Lung (tissue), 11 donors: ENCODE measurements at regions not wholly inside any gene's neighbourhood (a gene's known extent, or its start where the extent isn't known, plus 50 kb on each side); places are given as distances from the start of the nearest gene placed in this dataset.

Experiments
- ATAC-seq: fragments of 200-7000 bp; cut with Tn5 transposase; one replicate; pipeline ENCODE4 v1.9.1; 2020; ENCODE audit warnings: moderate number of reproducible peaks; ENCODE audit not compliant: insufficient read depth, low FRiP score
- DNase-seq, 3 donors: peaks; one replicate each; pipeline ENCODE4 v3.0.0-alpha.2; 2013 to 2017
- H3K27ac ChIP-seq, 2 donors: one replicate each; pipeline ENCODE4 v1.5.1; 2013; ENCODE audit warnings: mild to moderate bottlenecking in 2 of 2, moderate library complexity in 2 of 2, control low read depth in 1 of 2, inconsistent platforms in 1 of 2, low read depth in 1 of 2, low read length in 1 of 2
- H3K27me3 ChIP-seq, 3 donors: one replicate each; pipeline ENCODE4 v1.5.1; 2013; ENCODE audit warnings: low read length in 2 of 3; ENCODE audit not compliant: control insufficient read depth in 3 of 3, insufficient read depth in 3 of 3
- H3K36me3 ChIP-seq, 4 donors: one replicate each; pipeline ENCODE4 v1.5.1; 2013; ENCODE audit warnings: low read length in 4 of 4, mild to moderate bottlenecking in 1 of 4, moderate library complexity in 1 of 4; ENCODE audit not compliant: control insufficient read depth in 4 of 4, insufficient read depth in 4 of 4
- H3K4me1 ChIP-seq, 5 donors: one replicate each; pipeline ENCODE4 v1.5.1; 2013; ENCODE audit warnings: low read length in 5 of 5, mild to moderate bottlenecking in 2 of 5, moderate library complexity in 1 of 5; ENCODE audit not compliant: control insufficient read depth in 5 of 5, insufficient read depth in 5 of 5
- H3K4me3 ChIP-seq: one replicate; pipeline ENCODE4 v1.5.1; 2013; ENCODE audit warnings: mild to moderate bottlenecking, control low read depth, moderate library complexity
- H3K9ac ChIP-seq, 2 donors: one replicate each; pipeline ENCODE4 v1.5.1; 2013; ENCODE audit warnings: low read length in 2 of 2, control low read depth in 1 of 2; ENCODE audit not compliant: insufficient read depth in 1 of 2
- H3K9me3 ChIP-seq, 4 donors: one replicate each; pipeline ENCODE4 v1.5.1; 2013; ENCODE audit warnings: low read length in 3 of 4, mild to moderate bottlenecking in 1 of 4, moderate library complexity in 1 of 4; ENCODE audit not compliant: control insufficient read depth in 4 of 4, insufficient read depth in 3 of 4
- WGBS, 2 donors: extraction: QIAGEN DNeasy Blood & Tissue Kit; methylation state at CpG; one replicate each; pipeline ENCODE4 v1.1.7; 2013; 5-methylcytosine and 5-hydroxymethylcytosine counted together
- TF ChIP-seq, protein P1 (sequence below): IDR thresholded peaks from 2 replicates; pipeline ENCODE4 v1.5.1; 2012; ENCODE audit warnings: mild to moderate bottlenecking; ENCODE audit errors: control extremely low read depth, extremely low read depth
- donor health status: control.
- donor health status: control.
- donor health status: Bipolar disorder and iron deficiency.
- donor health status: healthy.
- donor health status: DM: yes; HTN: yes; CAD: no.

DNA sequence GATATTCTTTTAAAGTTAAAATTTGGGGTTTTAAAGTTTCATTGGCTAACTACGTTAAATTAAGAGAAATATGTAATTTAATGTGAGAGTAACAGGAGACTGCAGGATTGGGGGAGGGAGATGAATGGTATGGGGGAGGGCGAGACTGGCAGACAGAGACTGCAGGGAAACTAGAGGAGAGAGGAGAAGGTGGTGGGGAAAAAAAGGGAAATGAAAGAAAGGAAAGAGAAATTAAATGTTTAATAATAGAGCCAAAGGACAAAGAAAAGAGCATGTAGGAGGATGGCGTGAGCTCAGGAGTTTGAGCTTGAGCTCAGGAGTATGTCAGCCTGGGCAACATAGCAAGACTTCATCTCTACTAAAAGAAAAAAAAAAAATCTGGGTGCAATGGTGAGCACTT is 115.9 kb downstream of the RFC3 start:
- ATAC-seq (no peak), DNase-seq (no peak)
- 89 to 92% methylated on average over 3 of the region's 3 CpGs for WGBS, 2 donors
- H3K4me1 ChIP-seq: peaks cover 0 to 9% (median 5%) of the 10 kb centered on the region in 5 donors
- no peaks in the 10 kb centered on the region for H3K9me3 ChIP-seq
- TF ChIP-seq, protein P1, sequence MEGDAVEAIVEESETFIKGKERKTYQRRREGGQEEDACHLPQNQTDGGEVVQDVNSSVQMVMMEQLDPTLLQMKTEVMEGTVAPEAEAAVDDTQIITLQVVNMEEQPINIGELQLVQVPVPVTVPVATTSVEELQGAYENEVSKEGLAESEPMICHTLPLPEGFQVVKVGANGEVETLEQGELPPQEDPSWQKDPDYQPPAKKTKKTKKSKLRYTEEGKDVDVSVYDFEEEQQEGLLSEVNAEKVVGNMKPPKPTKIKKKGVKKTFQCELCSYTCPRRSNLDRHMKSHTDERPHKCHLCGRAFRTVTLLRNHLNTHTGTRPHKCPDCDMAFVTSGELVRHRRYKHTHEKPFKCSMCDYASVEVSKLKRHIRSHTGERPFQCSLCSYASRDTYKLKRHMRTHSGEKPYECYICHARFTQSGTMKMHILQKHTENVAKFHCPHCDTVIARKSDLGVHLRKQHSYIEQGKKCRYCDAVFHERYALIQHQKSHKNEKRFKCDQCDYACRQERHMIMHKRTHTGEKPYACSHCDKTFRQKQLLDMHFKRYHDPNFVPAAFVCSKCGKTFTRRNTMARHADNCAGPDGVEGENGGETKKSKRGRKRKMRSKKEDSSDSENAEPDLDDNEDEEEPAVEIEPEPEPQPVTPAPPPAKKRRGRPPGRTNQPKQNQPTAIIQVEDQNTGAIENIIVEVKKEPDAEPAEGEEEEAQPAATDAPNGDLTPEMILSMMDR: no peak
- no peak overlapping the region for H3K4me3 ChIP-seq
- no peaks in the 10 kb centered on the region for H3K36me3 ChIP-seq
- H3K9ac ChIP-seq: no peak overlapping the region
- H3K27ac ChIP-seq: no peak overlapping the region
- H3K27me3 ChIP-seq: no peaks in the 10 kb centered on the region

DNA sequence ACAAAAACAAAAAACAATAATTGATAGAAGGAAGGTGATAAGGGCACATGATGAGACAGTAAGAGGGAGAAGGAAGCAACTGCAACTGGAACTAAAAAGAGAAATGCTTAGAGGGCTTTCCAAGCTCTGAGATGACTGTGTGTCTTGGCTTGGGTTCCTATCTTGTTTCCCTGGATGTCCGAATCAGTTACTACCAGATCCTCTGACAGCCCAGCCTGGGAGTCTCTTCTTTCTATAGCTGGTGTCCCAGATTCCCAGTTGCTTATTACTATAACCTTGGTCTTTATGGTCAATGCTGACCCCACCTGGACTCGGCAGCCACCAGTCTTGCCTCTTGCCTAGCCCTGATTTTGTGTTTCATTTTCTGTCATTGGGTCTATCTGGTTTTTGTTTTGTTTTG is 116.4 kb downstream of the RFC3 start:
- WGBS, 2 donors: 92 to 95% methylated on average over 2 of the region's 2 CpGs
- TF ChIP-seq, protein P1: no peak

DNA sequence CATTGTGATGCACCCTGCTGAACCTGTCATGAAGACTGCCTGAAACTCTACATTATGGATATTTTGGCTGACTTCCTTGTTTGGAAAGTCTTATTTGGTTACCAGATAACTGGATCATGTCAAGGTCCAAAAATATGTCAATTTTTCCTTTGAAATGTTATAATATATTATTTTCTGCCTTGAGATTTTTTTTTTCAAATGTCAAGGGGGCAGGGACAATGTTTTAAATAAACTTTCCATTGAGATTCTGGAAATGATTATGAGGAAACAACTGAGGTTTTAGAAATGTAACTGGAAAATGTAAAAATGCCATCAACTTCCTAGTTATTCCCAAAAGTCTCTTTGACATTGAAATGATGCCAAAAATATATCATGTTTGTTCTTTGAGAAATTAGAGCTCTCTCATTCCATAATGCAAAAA is 117.0 kb downstream of the RFC3 start:
- TF ChIP-seq, protein P1: no peak
- Histone ChIP-seq H3K9me3 (no peaks in the 10 kb centered on the region), H3K27me3 (no peaks in the 10 kb centered on the region), H3K9ac (no peak overlapping the region), H3K4me3 (no peak overlapping the region), H3K4me1 (peaks cover 0 to 9% (median 5%) of the 10 kb centered on the region in 5 donors), H3K36me3 (no peaks in the 10 kb centered on the region), H3K27ac (no peak overlapping the region)
- peak in 2 of 3 donors; percentile 28 to 32 for DNase-seq
- no peak for ATAC-seq

More for the DNA sequence above, 116.4 kb downstream of the RFC3 start:
- Histone ChIP-seq H3K4me1 (peaks cover 0 to 9% (median 5%) of the 10 kb centered on the region in 5 donors), H3K4me3 (no peak overlapping the region), H3K27me3 (no peaks in the 10 kb centered on the region), H3K9me3 (no peaks in the 10 kb centered on the region), H3K9ac (no peak overlapping the region), H3K27ac (no peak overlapping the region), H3K36me3 (no peaks in the 10 kb centered on the region)
- DNase-seq (no peak), ATAC-seq (no peak)

DNA sequence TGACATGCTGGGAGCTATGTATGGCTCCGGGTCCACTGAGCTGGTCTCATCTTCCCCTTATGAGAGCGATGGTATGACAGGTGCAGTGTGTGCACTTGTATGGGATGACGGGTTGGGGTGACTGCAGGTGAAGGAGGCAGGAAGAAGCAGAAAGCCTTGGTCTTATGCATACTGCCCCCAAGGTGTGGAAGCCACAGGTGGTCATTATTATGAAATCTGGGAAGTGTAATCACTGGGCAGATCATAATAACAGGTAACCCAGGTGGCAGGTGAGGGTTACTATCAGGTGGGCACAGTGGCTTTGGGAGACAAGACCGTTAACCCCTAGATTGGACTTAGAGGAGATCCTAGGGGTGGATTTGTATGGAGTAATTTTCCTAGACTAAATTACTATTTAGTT is 118.0 kb downstream of the RFC3 start:
- DNase-seq (no peak), ATAC-seq (no peak)
- Histone ChIP-seq H3K36me3 (no peaks in the 10 kb centered on the region), H3K9ac (no peak overlapping the region), H3K27me3 (no peaks in the 10 kb centered on the region), H3K4me3 (no peak overlapping the region), H3K9me3 (no peaks in the 10 kb centered on the region), H3K4me1 (peaks cover 0 to 9% (median 5%) of the 10 kb centered on the region in 5 donors), H3K27ac (no peak overlapping the region)
- 96 to 97% methylated on average over 4 of the region's 4 CpGs for WGBS, 2 donors
- TF ChIP-seq, protein P1: no peak
